Vagina (tissue), 2 donors: ENCODE measurements at regions not wholly inside any gene's neighbourhood (a gene's known extent, or its start where the extent isn't known, plus 50 kb on each side); places are given as distances from the start of the nearest gene placed in this dataset.
"Not testable (repeated sequence)": the region's sequence is repeated elsewhere in the genome, so short reads cannot be mapped to it uniquely, and the experiment has no call there.

Experiments used
- DNase-seq, 2 donors: peaks; one replicate each; pipeline ENCODE4 v3.0.0-alpha.2; 2017; ENCODE audit errors: extremely low spot score in 2 of 2
- H3K27ac ChIP-seq: fragments of 200-600 bp; sonication (generic); one replicate; pipeline ENCODE4 v1.5.1; 2019
- H3K27me3 ChIP-seq: fragments of 200-600 bp; sonication (generic); one replicate; pipeline ENCODE4 v1.5.1; 2019
- H3K36me3 ChIP-seq, 2 donors: fragments of 200-600 bp; sonication (generic); one replicate each; pipeline ENCODE4 v1.5.1; 2017 to 2019
- H3K4me1 ChIP-seq: fragments of 200-600 bp; sonication (generic); one replicate; pipeline ENCODE4 v1.5.1; 2019
- H3K4me3 ChIP-seq, 2 donors: fragments of 200-600 bp; sonication (generic); 1 replicate in 1 of 2; 2 replicates in 1 of 2; pipeline ENCODE4 v1.5.1; 2016 to 2019
- H3K9me3 ChIP-seq: fragments of 200-600 bp; sonication (generic); one replicate; pipeline ENCODE4 v1.5.1; 2019
- POLR2A ChIP-seq, 2 donors: fragments of 450-650 bp; IDR thresholded peaks; one replicate each; pipeline ENCODE4 v1.6.1; 2017; ENCODE audit warnings: antibody characterized with exemption in 2 of 2, mild to moderate bottlenecking in 2 of 2, moderate library complexity in 2 of 2
- POLR2AphosphoS5 ChIP-seq, 2 donors: sonication (generic); formaldehyde crosslinking; IDR thresholded peaks; one replicate each; pipeline ENCODE4 v1.9.0; 2017; ENCODE audit warnings: antibody characterized with exemption in 2 of 2, mild to moderate bottlenecking in 2 of 2, low read depth in 1 of 2; ENCODE audit not compliant: insufficient read depth in 1 of 2
- intact Hi-C: fragments of 100-400 bp; cut with DNase I; formaldehyde crosslinking; loops from one replicate; pipeline ENCODE4 v1.15.1; 2023
- TF ChIP-seq, protein P1 (sequence below), 3 experiments: fragments of 450-650 bp in 2 of 3; fragments of 200-600 bp in 1 of 3; sonication (generic) in 1 of 3; IDR thresholded peaks; one replicate each; pipeline ENCODE4 v1.5.1; 2017 to 2019; ENCODE audit warnings: antibody characterized with exemption in 3 of 3, mild to moderate bottlenecking in 2 of 3, moderate library complexity in 2 of 3

DNA sequence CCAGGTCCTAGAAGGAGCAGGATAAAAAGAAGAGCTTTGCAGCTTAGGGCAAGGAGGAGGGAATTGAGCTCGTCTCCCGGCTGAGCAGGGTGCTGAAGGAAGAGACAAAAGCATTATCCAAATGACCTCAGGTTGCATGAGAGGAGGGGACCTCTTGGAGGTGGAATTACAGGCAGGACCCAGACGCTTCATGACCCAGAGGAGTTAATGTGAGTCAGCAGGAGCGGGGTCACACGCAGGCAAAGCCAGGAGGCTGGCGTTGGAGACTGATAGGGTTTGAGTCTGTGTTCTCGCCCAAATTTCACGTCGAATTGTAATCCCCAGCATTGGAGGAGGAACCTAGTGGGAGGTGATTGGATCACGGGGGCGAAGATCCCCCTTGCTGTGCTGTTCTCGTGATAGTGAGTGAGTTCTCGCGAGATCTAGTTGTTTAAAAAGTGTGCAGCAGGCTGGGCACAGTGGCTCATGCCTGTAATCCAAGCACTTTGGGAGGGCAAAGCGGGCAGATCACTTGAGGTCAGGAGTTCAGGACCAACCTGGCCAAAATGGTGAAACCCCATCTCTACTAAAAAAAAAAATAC is 63.7 kb upstream of the AUTS2 start:
- H3K9me3 ChIP-seq, result no peaks in the 10 kb centered on the region
- H3K27me3 ChIP-seq, result no peaks in the 10 kb centered on the region
- intact Hi-C loops, result no loop called here
- H3K36me3 ChIP-seq, result no peaks in the 10 kb centered on the region
- TF ChIP-seq, protein P1, sequence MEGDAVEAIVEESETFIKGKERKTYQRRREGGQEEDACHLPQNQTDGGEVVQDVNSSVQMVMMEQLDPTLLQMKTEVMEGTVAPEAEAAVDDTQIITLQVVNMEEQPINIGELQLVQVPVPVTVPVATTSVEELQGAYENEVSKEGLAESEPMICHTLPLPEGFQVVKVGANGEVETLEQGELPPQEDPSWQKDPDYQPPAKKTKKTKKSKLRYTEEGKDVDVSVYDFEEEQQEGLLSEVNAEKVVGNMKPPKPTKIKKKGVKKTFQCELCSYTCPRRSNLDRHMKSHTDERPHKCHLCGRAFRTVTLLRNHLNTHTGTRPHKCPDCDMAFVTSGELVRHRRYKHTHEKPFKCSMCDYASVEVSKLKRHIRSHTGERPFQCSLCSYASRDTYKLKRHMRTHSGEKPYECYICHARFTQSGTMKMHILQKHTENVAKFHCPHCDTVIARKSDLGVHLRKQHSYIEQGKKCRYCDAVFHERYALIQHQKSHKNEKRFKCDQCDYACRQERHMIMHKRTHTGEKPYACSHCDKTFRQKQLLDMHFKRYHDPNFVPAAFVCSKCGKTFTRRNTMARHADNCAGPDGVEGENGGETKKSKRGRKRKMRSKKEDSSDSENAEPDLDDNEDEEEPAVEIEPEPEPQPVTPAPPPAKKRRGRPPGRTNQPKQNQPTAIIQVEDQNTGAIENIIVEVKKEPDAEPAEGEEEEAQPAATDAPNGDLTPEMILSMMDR (IDR thresholded peaks at IDR 0.05), result no peak
- TF ChIP-seq POLR2A (IDR thresholded peaks at IDR 0.05), result no peak
- TF ChIP-seq POLR2AphosphoS5 (IDR thresholded peaks at IDR 0.05; ENCODE audit: insufficient read depth in 1 of 2, low read depth in 1 of 2), result no peak
- no peak for DNase-seq
- no peak overlapping the region for H3K27ac ChIP-seq
- no peak overlapping the region for H3K4me3 ChIP-seq
- H3K4me1 ChIP-seq, result no peaks in the 10 kb centered on the region

DNA sequence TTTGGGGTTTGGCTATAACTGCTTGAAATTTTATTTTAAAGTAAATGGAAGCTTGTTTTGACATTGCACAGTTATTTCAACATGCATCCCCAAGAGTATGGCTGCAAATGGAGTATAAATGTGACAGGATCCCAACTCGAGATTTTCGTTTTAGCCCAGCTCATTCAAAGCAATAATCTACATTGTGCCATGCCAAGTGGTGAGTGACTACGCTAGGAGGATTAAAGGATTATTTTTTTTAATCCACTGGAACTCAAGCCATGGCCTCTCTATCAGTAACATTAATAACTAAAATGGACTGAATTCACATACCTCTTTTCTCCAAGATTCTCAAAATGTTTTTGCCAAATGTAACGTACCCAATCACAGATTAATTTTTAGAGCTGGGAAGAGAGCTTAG is 60.6 kb upstream of the AUTS2 start:
- Histone ChIP-seq H3K27ac (no peak overlapping the region), H3K4me3 (no peak overlapping the region), H3K4me1 (no peaks in the 10 kb centered on the region), H3K9me3 (no peaks in the 10 kb centered on the region), H3K27me3 (no peaks in the 10 kb centered on the region), H3K36me3 (no peaks in the 10 kb centered on the region)
- intact Hi-C loops, result no loop called here
- no peak for DNase-seq
- TF ChIP-seq POLR2AphosphoS5 (IDR thresholded peaks at IDR 0.05; ENCODE audit: insufficient read depth in 1 of 2, low read depth in 1 of 2) (no peak), POLR2A (IDR thresholded peaks at IDR 0.05) (no peak)
- TF ChIP-seq, protein P1 (IDR thresholded peaks at IDR 0.05), result no peak

DNA sequence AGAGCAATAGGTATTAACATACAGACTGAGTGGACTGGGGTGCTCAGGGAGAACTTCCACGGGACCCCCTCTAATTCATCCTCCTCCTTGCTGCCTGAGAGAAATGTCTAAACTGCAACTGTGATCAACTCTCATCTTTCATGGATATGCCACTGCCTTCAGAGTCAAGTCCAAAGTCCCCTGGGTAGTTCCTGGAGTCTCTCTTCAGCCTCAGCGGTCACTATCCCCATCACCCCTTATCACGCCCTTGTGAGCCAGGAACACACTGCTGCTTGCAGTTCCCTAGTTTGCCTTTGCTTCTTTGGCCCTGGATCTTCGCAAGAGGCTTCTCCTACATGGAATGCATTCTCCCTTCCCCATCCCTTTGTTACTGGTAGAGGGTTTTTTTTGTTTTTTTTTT is 58.7 kb upstream of the AUTS2 start:
- Histone ChIP-seq H3K4me1 (no peaks in the 10 kb centered on the region), H3K9me3 (no peaks in the 10 kb centered on the region), H3K36me3 (no peaks in the 10 kb centered on the region), H3K27me3 (no peaks in the 10 kb centered on the region), H3K4me3 (no peak overlapping the region), H3K27ac (no peak overlapping the region)
- no peak for DNase-seq
- intact Hi-C loops, result no loop called here
- TF ChIP-seq POLR2AphosphoS5 (IDR thresholded peaks at IDR 0.05; ENCODE audit: insufficient read depth in 1 of 2, low read depth in 1 of 2) (no peak), POLR2A (IDR thresholded peaks at IDR 0.05) (no peak)
- TF ChIP-seq, protein P1 (IDR thresholded peaks at IDR 0.05), result no peak

DNA sequence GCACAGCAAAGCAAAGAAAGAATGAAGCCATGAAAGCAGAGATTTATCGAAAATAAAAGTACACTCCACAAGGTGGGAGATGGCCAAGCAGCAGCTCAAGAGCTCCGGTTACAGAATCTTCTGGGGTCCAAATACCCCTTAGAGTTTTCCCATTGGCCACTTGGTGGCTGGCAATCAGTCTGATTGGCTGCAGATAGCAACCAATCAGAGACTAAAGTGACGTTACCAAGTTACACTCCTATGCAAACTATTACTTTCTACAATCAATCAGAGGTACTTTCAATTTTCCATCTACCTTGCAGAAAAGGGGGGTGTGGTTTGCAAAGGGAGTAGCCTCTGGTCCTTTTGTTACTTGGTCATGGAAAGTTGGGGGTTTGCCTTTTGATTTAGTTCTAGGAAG is 58.0 kb upstream of the AUTS2 start:
- intact Hi-C loops, result no loop called here
- no peaks in the 10 kb centered on the region for H3K4me1 ChIP-seq
- DNase-seq, result no peak
- no peak overlapping the region for H3K27ac ChIP-seq
- H3K36me3 ChIP-seq, result no peaks in the 10 kb centered on the region
- no peak overlapping the region for H3K4me3 ChIP-seq
- H3K27me3 ChIP-seq, result no peaks in the 10 kb centered on the region
- H3K9me3 ChIP-seq, result no peaks in the 10 kb centered on the region
- TF ChIP-seq POLR2AphosphoS5 (IDR thresholded peaks at IDR 0.05; ENCODE audit: insufficient read depth in 1 of 2, low read depth in 1 of 2) (no peak), POLR2A (IDR thresholded peaks at IDR 0.05) (no peak)
- TF ChIP-seq, protein P1 (IDR thresholded peaks at IDR 0.05), result no peak

DNA sequence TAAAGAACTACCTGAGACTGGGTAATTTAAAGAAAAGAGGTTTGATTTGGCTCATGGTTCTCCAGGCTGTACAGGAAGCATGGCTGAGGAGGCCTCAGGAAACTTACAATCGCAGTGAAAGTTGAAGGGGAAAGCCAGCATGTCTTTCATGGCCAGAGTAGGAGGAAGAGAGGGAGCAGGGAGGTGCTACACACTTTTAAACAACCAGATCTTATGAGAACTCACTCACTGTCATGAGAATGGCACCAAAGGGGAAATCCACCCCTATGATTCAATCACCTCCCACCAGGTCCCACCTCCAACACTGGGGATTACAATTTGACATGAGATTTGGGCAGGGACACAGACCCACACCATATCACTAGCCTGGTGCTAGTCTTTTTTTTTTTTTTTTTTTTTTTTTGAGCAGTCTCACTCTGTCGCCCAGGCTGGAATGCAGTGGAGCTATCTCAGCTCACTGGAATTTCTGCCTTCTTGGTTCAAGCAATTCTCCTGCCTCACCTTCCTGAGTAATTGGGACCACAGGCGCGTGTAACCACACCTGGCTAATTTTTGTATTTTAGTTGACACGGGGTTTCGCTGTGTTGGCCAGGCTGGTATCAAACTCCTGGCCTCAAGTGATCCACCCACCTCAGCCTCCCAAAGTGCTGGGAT is 56.4 kb upstream of the AUTS2 start:
- H3K27ac ChIP-seq, intact Hi-C loops, DNase-seq: not testable (repeated sequence)

More for the DNA sequence above, 56.4 kb upstream of the AUTS2 start:
- H3K4me3 ChIP-seq, H3K27me3 ChIP-seq, H3K9me3 ChIP-seq, H3K4me1 ChIP-seq, H3K36me3 ChIP-seq: not testable (repeated sequence)
